Activated CD4-positive, alpha-beta T cell treated with anti-CD3 and anti-CD28 coated beads, Interleukin-10, Interleukin-2, amounts not matched to agents 100 ng/mL and 50 ng/mL, durations not matched to agents 16 hours and 8 hours (primary cell): ENCODE measurements at regions not wholly inside any gene's neighbourhood (a gene's known extent, or its start where the extent isn't known, plus 50 kb on each side); places are given as distances from the start of the nearest gene placed in this dataset.
"Not testable (repeated sequence)": the region's sequence is repeated elsewhere in the genome, so short reads cannot be mapped to it uniquely, and the experiment has no call there.

Experiments used
- DNase-seq: peaks from one replicate; pipeline ENCODE4 v3.0.0-alpha.2; 2020

DNA sequence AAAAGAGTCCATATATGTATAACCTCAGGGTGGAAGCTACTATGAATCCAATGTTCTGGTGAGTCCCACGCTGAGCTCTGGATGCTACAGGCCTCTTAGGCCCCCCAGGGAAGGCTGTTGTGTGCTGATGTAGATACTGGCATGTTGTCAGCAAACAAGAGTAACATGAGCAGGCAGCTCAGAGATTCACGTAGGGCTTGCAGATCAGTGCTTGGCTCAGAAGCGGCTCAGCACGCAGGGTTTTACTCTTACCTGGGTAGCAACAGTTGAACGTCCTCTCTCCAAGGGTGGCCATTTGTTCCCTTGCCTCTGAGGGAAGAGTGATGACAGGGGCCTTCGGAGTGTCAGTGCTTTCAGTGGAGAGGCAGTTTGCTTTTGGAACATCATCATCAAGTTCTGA, 93.4 kb downstream of the ZFP64 start:
- no peak for DNase-seq

DNA sequence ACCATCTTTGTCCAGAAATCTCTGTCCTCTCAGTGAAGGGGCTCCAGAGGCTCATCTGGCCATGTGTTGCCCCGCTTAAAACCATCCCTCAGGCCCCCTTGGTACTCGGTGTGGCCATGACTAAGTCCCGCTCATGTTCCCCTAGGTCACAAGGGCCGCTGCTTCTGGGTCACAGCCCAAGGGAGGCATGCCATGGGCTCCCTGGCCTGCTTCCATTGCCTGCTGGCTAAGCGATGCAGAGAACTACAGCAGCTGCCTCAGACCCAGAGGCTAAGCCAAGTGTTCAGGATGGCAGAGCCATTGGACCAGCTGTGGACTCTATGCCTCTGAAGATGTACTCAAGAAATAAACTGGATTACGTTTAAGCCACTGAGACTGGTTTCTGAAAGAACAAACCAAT, 95.5 kb downstream of the ZFP64 start:
- no peak for DNase-seq

DNA sequence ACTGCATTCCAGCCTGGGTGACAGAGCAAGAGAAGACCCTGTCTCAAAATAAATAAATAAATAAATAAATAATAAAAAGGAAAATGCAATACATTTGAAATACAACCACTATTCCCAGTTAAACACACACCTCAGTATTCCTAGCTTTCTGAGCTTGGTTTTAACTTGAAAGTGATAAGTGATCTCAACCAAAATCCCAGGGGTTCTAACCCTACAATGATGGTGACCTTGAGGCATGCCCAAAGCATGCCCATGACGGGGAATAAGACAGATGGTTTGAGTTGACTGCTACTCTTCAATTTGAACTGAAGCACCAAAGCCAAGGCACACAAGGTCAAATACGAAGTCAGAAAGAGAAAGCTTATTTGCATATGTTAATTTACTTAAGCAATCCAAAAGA, 96.9 kb downstream of the ZFP64 start:
- no peak for DNase-seq

DNA sequence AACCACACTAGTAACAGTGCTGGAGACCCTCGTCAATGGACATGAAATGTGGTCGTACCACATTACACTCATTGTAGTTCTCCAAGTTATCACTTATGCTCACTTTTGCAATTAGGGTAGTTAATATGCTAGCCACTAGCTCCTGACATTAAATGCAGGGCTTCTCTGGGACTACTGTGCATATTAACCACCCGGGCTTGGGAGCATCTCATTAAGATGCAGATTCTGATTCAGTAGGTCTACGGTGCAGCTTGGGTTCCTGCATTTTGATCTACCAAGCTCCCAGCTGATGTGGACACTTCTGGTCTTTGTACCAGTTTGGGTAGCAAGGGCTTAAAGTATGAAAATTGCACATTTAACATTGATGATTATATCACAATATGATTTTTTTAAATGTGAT, 98.0 kb downstream of the ZFP64 start:
- no peak for DNase-seq

DNA sequence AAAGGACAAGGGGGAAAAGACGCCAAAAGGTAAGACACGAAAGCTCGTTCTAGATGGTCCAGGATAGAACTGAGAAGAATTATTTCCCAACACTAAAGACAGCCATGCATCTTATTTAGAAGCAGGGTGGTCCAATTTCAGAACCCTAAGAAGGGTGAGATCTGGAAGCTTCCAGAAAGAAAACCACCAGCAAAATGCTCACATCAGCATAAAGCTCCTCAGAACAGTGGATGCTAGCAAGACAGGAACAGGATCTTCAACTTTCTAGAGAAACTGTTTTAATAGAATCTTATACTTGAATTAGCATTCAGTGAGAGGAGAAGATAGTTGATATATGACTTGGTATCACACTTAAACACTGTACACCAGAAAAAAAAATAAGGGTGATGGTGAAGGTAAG, 101.5 kb downstream of the ZFP64 start:
- DNase-seq: no peak

DNA sequence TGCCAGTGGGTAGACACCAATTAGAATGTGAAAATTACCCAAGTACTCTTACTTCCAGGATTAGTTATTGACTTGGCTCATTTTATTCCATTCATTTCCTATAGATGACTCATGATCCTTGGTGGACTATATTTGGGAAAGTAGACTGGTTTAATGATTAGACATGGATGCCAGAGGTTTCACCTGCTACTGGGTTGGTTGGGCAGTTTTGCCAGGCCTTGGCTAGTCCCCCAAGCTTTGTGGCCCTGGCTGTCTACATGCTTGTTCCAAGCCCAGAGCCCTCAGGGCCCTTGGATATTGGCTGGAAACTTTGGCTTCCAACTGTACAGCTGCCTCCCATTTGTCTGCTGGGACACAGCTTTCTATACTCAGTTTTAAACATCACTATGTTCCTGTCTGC, 104.1 kb downstream of the ZFP64 start:
- no peak for DNase-seq

DNA sequence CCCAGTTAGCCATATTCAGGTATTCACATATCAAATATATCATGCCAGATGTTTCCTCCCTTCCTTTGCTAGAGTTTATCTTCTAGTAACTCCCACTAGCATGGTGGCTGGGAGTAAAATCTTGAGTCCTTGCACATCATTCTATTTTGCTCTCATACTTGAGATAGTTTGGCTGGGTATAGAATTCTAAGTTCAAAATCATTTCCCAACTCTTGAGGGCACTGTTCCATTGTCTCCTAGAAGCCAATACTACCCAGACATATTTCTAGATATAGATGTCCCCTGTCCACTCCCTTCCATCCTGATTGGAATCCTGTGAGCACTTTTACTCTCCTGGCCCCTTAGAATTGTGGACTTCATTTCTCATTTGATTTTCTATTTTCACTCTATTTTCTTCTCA, 104.7 kb downstream of the ZFP64 start:
- DNase-seq: no peak

DNA sequence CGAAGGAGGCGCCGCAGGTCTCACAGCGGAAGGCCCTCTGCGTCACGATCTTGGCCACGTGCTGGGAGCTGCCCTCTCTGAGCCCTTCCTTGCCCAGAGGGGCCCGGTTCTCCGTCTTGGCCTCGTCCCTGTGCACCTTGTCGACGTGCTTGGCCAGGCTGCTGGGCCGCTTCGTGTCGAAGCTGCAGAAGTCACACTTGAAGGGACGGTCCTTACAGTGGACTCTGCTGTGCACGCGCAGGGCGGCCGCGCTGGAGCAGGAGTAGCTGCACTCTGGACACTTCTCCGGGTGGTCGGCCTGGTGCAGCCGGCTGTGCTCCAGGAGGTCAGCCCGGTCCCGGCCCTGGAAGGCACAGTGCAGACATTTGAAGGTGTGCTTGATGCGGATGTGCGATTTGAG, 106.9 kb downstream of the ZFP64 start:
- no peak for DNase-seq

DNA sequence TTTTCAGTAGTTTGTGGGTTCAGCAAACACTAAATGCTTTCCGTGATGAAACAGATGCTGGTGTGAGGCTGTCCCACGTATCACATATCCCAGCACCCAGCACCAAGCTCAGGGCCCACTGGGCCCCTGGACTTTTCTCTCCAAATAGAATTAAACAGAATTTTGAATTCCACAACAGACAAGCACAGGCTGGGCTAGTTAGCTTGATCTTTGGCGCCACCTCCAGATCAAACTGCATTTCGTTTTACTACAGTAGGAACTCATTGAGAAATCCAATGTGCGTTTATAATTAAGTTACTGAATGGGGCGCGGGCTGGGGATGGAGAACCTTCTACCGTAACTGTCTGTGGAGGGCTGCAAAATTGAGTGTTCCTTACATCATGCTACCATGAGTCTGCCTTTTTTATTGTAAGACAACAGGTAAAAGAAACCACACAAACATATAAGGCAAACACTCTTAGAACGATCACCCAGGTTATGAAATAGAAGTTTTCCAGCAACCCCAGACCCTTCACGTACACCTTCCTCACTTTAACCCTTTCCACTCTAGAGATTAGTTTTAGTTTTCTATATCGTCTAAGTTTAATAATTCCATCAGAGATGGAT, 107.8 kb downstream of the ZFP64 start:
- peak; percentile 44 for DNase-seq

DNA sequence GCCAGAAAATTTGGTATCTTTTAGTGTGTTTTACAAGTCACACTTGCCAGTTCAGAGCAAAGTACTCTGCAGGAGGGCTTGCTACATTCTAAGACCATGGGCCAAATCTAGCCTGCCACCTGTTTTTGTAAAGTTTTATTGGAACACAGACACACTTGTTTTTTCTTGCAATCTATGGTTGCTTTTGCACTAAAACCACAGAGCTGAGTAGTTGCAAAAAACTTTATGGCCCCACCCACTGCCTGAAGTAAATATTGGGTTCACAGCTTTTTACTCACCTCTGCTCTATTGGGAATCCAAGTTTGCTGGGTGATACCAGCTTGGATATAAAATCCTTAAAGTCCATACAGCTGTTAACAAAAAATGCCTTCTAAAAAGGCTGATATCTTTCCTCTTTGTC, 109.0 kb downstream of the ZFP64 start:
- no peak for DNase-seq

DNA sequence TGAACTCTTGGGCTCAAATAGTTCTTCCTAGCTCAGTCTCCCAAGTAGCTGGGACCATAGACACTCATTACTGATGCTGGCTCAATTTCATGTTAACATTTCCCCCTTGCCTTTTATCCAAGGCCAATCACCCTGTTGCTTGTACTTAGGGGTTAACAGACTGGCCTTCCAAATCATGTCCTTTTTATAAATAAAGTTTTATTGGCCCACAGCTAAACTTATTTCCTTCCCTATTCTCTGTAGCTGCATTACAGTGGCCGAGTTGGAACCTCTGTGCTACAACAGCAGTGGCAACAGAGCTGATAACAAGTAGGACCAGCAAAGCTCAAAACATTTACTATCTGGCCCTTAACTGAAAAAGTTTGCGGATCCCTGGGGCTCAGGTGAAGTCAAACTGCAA, 109.8 kb downstream of the ZFP64 start:
- DNase-seq: no peak

DNA sequence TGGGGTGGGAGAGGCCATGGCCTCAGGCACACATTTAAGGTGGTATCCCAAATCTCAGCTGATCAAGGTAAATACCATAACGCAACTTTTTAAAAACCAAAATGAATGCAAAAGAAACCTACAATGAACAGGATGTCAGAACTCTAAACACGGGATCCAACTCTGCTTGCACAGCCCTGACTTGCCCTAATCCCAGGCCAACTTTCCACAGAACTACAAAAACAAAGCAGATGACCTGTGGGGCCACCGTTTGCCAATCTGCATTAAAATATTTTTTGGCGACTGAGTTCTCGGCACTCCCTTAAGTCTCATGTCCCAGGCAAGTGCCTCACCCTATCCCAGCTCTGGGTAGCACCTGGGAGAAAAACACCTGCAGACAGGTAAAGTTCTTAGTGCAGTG, 110.5 kb downstream of the ZFP64 start:
- DNase-seq: no peak

DNA sequence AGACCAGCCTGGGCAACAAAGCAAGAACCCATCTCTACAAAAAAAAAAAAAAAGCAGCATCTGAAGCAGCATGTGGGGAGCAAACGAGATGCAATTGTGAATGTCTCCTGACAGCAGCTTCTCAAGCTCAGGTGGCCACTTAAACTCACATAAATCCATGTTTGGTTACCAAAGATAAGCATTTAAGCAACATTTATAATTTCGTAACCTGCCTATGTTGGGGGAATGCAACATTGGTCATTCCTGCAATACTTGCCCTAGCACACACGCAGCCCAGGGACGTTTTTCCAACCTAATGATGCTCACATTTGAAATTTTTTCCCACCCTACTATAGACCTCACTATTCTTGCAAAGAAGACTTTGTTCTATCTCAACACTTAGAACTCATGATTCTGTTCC, 113.3 kb downstream of the ZFP64 start:
- DNase-seq: no peak

DNA sequence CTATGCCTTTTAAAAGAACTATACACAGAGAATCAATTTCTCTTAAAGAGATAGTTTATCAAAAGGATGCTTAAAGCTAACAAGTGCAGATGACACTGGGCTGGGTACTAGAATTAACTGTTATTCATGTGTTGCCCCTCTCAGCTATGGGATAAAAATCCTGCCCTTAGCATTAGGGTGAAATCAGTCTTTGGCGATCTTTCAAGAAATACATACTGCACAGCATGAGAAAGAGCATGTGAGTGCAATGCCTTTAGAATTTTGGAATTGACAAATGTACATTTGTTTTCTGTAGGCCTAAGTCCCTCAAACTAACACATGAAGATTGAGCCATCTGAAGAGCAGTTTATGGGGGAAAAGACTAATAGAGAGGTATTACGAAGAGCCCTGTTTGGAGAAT, 115.4 kb downstream of the ZFP64 start:
- DNase-seq: no peak

DNA sequence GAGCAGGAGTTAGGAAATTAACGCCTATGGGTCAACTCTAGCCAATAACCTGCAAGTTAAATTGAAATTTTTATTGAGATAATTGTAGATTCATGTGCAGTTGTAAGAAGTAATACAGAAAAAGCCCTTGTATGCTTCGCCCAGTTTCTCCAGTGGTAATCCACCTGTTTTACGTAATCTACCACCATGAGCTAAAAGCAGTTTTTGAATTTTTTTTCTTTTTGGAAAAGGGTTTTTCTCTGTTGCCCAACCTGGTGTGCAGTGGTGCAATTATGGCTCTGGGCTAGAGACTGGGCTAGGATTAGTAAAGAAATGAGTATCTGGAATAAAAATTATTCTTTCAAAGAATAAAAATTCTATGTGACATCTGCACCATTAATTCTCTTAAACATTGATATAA, 116.2 kb downstream of the ZFP64 start:
- no peak for DNase-seq

DNA sequence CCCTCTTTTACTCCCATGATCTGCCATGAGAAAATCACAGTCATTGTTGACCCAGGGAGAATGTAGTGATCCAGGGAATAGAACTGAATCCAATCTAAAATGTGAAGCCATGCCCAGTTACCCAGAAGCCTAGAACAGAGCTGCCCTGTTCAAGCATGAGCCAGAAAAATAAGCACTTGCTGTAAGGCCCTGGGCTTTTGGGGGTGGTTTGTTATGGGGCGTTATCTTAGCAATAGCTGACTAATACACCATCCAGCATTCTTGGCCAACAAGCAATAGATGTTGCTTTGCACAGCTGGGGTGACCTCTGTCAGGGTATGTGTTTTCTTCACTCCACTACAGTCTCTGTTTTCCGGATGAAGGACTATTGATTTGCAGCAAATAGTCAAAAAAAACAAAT, 120.4 kb downstream of the ZFP64 start:
- DNase-seq: no peak

DNA sequence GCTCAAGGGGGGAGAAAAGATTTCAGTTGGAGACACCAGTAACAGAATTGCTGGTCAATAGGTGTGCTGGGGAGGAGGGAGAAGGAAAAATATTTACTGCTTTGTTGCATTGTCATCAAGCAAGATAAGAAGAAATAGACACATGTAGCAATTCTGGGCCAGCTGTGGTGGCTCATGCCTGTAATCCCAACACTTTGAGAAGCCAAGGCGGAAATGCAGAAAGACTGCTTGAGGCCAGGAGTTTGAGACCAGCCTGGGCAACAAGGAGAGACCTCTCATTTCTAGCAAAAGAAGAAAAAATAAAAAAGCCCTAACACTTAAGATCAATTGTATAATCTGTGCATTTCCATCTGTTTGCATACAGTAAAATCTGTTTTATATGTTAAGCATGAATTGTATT, 126.6 kb downstream of the ZFP64 start:
- no peak for DNase-seq

DNA sequence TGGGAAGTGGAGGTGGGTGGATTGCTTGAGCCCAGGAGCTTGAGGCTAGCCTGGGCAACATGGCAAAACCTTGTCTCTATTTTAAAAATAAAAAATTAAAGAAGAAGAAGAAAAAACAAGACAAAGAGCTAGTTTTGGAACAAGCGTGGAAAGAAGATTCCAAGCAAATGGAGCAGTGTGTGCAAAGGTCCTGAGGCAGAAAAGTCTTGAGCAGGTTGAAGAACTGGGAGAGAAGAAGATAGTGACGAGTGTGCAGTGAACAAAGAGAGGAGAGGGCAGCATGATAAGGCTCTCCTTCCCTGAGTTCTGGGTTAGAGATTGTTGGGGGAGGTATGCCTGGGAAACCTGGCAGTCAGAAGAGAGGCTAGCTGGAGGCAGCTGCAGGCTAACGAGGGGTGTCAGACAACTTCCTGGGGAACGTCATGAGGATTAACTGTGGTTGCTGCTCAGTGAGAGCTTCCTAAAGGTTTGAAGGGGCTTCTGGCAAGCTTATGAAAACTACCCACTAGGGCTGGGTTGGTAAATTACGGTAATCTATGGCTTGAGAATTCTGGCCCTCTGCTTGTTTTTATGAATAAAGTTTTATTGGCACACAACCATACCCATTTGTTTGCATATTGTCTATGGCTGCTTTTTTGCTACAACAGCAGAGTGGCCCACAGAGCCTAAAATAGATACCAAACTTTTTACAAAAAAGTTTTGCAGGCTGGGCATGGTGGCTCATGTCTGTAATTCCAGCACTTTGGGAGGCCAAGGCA, 128.9 kb downstream of the ZFP64 start:
- no peak for DNase-seq

DNA sequence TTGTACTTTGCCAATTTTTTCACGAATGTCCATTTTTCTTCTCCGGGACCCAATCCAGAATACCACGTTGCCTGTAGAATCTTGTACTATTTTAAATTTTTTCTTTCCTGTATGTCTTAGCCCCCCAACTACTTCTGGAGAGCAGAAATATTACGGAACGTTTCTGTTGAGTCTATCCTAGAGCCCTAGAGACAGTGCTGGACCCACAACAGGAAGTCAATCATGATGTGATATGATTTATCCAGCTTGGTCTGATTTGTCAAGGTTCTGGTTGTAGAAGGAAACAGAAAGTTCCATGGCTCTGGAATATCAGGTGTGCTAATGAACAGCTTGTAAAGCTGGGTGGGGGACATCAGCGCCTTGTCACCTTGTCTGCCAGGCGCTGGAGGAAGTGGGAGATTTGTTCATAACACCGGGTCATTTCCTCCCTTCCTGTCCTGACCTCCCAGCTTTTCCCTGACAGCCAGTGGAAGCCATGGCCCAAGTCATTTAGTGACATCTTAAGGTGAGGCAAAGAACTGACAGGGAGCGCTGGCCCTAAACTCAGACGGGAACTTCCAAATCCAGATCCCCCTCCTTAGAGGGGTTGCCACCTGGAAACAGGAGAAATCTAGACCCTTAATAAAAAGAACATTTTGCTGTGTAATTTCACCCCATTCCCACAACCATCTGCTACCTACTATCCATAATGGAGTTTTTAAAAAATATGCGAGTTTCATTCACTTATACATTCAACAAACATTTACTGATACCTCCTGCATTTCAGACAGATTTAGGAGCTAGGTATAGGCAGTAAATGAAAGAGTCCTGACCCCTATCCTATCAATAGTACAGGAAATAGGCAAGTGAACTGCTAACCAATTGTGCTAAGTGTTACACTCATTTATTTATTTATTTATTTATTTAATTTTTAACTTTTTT, 130.5 kb downstream of the ZFP64 start:
- no peak for DNase-seq

DNA sequence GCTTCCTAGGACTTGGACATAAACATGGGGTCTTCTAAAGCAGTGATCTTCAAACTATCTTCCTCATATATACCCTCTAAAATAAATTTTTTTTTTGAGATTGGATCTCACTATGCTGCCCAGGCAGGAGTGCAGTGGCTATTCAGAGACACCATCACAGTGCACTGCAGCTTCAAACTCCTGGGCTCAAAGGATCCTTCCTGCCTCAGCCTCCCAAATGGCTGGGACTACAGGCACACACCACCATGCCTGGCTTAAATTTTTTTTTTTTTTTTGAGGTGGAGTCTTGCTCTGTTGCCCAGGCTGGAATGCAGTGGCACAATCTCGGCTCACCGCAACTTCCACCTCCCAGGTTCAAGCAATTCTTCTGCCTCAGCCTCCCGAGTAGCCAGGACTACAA, 134.4 kb downstream of the ZFP64 start:
- not testable (repeated sequence) for DNase-seq

DNA sequence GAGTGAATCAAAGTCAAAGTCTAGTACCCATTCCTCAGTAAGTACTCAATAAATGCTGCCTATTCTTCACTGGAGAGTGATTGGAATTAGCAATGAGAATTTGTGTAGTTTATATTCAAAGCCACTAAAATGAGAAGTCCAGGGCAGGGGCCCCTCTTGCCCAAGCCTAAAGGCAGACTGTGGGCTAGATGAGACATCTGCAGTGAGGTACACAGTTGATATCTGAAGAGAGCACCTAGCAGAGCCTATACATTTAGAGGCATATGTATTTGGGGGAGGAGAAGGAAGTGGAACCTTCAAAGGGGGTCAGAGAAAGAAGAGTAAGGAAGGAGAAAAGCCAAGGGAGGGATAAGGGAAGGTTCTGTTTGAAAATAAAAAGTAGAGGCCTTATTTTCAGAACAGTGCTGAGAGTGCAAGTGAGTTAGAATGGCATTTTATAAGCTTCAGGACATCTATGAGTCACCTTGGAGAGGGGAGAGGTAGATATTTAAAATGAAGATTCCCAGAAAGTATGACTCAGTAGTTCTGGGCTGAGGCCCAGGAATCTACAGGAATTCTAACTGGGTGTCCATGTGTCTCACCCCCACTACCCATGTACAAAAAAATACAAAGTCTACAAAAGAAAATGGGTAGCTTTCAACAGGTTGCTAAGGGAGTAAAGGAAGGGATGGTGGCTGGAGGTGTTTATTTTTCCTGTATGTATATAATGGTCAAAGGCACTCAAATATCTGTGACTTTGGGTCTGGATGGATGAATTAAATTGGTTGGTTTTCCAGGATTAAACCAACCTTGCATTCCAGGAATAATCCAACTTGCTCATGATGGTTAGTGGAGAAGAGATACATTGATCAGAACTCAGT, 135.1 kb downstream of the ZFP64 start:
- no peak for DNase-seq

DNA sequence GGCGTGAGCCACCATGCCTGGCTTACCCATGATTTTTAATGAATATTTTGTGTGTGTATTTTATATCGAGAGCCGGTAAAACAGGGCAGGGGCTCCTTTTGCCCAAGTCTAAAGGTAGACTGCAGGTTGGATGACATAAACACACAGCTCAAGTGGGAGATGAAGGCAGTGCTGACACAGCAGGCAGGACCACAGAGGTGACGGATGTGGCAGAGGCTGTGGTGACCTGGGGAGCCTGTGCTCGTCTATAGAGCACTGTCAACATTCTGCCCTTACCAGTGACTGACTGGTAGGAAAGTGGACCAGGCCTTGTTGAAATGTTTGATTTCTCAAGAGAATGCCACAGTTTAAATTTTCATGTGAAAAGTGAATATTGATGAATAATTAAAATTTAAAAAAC, 137.5 kb downstream of the ZFP64 start:
- DNase-seq: peak; percentile 42
